ENCODE measurements at regions not wholly inside any gene's neighbourhood (a gene's known extent, or its start where the extent isn't known, plus 50 kb on each side); places are given as distances from the start of the nearest gene placed in this dataset.

- TF ChIP-seq EZH2 (IDR thresholded peaks at IDR 0.05; ENCODE audit: borderline replicate concordance, insufficient read depth, low read depth, low read length, poor library complexity, severe bottlenecking) = no peak
- no peak for TF ChIP-seq CTCF (IDR thresholded peaks at IDR 0.05)
Observed at GRCh38 chrX:88378406-88378805, 368.6 kb upstream of the CPXCR1 start.
